UCSD-AML1 (cell line): ENCODE measurements at regions not wholly inside any gene's neighbourhood (a gene's known extent, or its start where the extent isn't known, plus 50 kb on each side); places are given as distances from the start of the nearest gene placed in this dataset.

Source experiments
- DNase-seq: peaks from one replicate; lab custom pipeline; 2025; ENCODE audit not compliant: unreplicated experiment; lab: John Stamatoyannopoulos, UW

GRCh38 chr10:3723766-3724165 lies 61.2 kb downstream of the KLF6 start:
- no peak for DNase-seq

- DNase-seq: no peak
Measured at GRCh38 chr10:3720228-3721019, 64.6 kb downstream of the KLF6 start.

DNA sequence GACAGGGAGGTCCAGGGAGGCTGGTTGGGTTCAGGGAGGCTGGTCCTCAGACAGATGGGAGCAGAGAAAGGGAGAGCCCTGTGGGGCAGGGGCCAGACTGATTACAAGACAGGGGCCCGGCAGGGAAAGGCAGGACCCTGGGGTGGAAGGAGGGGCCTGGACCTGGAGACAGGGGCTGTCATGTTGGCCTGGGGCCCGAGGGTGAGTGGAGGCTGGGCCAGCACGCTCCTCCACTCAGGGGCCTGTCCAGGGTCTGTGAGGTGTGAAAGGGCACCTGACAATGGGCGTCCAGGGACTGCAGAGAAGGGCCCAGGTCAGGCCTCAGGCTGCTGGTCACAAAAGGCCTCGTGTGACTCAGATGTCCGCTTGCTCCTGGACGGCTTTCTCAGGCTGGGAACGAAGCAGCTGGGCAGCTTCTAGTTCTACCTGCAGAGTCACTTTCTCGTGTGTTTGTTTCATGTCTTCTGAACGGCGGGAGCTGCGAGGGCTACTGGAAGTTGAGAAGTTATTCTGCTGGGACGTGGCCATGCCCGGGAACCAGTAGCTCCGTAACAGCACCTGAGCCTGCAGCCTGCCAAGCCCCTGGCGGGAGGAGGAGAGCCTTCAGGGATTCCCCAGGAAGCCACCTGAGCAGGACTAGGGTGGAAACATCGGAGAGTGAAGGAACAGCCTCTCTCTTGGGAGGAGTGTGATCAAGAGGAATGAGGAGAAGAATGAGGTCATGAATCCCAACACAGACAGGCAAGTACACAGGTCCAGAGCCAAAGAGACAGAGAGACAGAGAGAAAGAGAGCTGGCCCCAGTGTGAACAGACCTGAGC lies 65.8 kb downstream of the KLF6 start:
- DNase-seq: no peak

- no peak for DNase-seq
Measured at GRCh38 chr10:3716093-3716492, 68.9 kb downstream of the KLF6 start.

DNA sequence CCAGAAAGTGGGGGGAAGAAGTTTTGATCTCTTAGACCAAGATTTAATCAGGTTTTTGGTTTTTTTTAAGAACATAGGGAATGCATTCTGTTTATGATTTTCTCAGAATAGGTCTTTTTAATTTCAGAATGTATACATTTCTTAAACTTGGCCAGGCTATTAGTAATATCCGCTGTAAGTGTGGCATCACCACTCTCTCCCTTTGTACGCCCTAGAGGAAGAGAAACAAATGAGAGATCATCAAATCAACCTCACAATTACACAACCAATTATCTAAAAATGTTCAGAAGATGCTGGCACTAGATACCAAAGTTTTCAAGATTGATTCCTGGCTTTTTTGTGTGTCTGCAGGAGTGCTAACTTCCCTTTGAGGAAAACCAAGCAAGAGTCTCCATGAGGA lies 70.0 kb downstream of the KLF6 start:
- DNase-seq: no peak

DNA sequence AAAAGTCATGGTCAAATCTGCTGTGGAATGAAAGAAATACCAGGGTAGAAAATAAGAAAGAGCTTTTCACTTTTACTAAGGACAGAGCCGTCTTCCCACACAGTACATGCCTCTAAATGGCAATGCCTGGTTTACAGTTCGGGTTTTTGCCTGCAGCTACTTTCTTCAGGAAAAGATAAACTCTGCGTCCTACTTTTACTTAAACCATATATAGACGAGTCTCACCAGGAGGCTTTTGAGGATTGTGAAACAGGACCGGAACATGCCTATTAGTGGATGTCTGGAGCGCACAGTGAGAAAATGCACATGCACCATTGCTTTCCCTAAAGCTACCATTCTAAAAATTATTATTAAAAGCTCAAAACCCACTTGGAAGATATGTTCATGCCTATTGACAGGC lies 70.5 kb downstream of the KLF6 start:
- no peak for DNase-seq

- DNase-seq: no peak
Measured at GRCh38 chr10:3712707-3713106, 72.3 kb downstream of the KLF6 start.

GRCh38 chr10:3711918-3712317 lies 73.1 kb downstream of the KLF6 start:
- no peak for DNase-seq

DNA sequence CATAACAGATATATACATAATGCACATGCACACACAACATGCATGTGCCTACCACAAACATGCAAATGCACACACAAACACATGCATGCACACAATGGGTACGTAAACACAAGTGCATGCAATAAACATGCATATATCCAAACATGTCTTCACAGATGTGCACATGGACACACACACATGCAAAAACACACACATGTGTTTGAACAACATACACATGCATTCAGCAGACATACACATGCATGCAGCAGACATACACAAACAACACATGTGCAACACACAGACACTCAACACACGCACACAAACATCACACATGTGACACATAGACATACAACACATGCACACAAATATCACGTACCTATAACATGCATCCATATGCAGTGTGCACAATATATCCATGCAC lies 74.2 kb downstream of the KLF6 start:
- DNase-seq: no peak

DNA sequence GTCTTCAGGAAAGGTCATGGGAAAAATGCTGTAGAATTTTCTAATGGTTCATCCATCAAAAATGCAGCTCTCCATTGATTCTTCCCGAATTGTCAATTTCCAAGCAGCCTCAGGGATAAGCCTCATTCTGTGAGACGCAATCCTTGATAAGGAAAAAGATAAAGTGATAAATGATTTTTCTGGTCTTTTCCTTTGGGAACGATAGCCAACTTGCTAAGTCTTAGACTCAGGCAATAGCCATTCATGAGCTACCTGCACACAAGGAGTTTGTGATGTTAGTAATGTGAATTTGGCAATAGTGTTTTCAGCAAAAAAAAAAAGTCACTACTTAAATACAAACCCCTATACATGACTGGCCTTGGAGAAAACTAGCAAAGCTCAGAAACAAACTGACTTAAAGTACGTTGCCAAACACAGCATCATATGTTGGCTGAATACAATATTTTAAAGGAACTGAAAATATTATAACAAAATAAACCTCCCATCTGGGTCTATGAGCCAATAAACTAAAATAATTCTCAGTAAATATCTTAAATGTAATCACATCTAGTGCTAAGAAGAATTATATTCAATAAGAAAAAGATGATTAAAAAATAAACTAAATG lies 75.5 kb downstream of the KLF6 start:
- DNase-seq: no peak

- no peak for DNase-seq
Measured at GRCh38 chr10:3708852-3709251, 76.2 kb downstream of the KLF6 start.

GRCh38 chr10:3704565-3705325 lies 80.3 kb downstream of the KLF6 start:
- no peak for DNase-seq

DNA sequence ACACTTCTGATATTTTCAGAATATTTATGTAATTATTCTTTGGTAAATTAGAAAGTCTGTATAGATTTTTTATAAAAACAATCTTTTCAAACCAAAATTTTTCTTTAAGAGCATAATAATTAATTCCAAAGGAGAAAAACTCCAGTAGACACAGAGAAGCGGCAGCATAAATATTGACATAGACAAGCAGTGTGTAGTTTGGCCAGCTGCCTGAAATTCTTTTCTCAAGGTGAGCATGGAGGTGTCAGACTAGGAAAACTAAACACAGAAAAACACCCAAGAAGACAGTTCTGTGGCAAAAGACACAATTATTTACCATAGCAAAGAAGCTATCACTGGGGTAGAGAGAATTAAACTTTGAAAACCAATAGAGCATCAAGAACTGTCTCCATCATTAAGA lies 82.4 kb downstream of the KLF6 start:
- DNase-seq: no peak

GRCh38 chr10:3702056-3702546 lies 82.9 kb downstream of the KLF6 start:
- DNase-seq: no peak

DNA sequence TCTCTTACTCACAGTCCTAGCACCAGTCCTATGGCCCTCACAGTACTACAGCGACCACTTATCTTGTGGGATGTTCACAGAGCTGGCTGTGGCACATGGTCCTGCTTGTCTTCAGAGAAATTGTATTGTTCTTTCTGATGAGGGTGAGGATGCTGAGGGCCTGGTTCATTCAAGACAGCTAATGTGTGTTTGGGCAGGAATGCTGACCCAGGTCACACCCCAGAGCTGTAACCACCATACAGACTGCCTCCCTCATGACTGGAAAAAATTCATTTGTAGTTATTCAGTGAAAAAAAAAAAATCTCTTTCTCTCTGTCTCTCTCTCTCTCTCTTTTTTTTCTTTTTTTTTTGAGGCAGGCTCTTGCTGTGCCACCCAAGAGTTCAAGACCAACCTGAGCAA lies 83.5 kb downstream of the KLF6 start:
- no peak for DNase-seq

- DNase-seq: no peak
Measured at GRCh38 chr10:3700531-3701076, 84.4 kb downstream of the KLF6 start.

GRCh38 chr10:3699916-3700315 lies 85.1 kb downstream of the KLF6 start:
- DNase-seq: no peak

DNA sequence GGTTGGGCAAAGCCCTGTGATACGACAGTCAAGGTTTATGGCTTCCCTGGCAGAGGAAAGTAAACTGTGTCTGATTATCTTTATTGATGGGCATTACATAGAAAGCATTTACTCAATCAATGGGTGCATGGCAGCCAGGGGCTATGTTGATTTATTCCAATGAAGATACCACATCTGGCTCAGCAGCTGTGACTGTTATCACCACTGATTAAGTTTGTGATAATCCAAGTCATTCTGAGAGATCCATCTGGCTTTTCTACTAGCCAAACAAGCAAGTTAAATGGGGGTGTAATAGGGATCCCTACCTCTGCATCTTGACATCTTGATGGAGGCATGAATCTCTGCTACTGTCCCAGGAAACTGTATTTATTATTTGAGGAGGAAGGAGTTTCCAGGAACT lies 86.7 kb downstream of the KLF6 start:
- no peak for DNase-seq

DNA sequence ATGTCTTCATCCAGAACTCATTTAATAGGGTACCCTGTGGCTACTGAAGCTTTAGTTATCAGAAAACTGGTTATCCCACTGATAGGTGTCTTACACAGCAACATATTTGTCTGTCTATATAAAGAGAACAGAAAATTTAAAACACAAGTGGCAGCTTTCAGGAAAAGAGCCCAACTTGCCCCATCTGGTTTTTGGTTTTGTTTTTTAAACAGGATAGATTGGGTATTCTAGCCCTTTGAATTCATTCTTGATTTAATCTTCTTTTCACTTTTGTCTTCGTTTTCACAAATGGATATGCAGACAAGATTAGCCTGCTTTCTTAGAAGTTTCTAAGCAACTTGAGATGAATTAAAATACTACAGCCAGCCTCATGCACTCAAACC lies 91.3 kb downstream of the KLF6 start:
- no peak for DNase-seq

- DNase-seq: no peak
Measured at GRCh38 chr10:3693022-3693697, 91.8 kb downstream of the KLF6 start.
